ENCODE measurements at regions not wholly inside any gene's neighbourhood (a gene's known extent, or its start where the extent isn't known, plus 50 kb on each side); places are given as distances from the start of the nearest gene placed in this dataset.

GRCh38 chr17:71900621-71901229, 220.1 kb upstream of the SOX9 start:
- TF ChIP-seq POLR2A (IDR thresholded peaks at IDR 0.05) (no peak), CTCF (IDR thresholded peaks at IDR 0.05) (no peak)
